ENCODE measurements at regions not wholly inside any gene's neighbourhood (a gene's known extent, or its start where the extent isn't known, plus 50 kb on each side); places are given as distances from the start of the nearest gene placed in this dataset.
"Not testable (repeated sequence)": the region's sequence is repeated elsewhere in the genome, so short reads cannot be mapped to it uniquely, and the experiment has no call there.

DNA sequence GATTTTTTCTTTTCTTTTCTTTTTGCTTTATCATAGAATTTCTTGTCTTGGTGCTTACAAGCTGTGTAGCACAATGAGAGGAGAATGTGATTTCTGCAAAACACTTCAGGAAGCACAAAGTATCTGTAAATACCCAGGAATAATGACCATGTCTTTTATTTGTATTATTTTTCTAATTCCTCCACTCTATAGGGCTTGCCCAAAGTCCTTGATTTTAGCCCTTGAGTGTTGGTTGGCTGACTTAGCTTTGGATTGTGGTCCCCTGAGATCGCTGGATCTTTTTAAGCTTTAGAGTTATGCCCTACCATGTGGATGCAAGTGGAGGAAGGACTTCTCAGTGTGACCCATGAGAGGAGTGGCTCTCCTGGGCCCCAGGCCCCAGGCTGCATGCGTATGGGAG lies 52.2 kb downstream of the HOXC4 start:
- H3K27ac Mint-ChIP-seq; H3K4me3 Mint-ChIP-seq; DNase-seq; ATAC-seq; H3K4me1 Mint-ChIP-seq; H3K9me3 ChIP-seq (ENCODE audit: control insufficient read depth, low read length, poor library complexity, severe bottlenecking); H3K36me3 Mint-ChIP-seq (ENCODE audit: low read depth): not testable (repeated sequence)
- H3K27me3 Mint-ChIP-seq: peaks cover 69% of the 10 kb centered on the region

DNA sequence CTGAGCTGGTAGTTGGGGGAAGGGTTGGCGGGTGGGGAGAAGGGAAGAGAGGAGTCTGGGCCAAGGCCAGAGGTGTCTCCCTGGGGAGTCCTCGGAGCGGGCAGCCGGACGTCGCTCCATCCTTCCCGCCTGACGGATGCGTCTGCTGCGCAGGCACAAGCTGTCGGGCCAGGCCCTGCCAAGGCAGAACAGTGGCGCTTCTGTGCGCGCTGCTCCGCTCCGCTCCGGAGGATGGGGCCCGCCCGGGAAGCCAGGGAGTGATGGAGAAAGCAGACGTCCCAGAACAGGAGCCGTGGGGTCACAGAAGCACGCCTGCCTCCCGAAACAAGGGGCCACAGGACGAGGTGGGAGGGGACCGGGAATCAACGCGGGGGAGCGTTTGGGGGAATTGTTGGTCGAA lies 52.6 kb downstream of the HOXC4 start:
- not testable (repeated sequence) for DNase-seq; H3K4me3 Mint-ChIP-seq; H3K36me3 Mint-ChIP-seq (ENCODE audit: low read depth); H3K9me3 ChIP-seq (ENCODE audit: control insufficient read depth, low read length, poor library complexity, severe bottlenecking); ATAC-seq; H3K27ac Mint-ChIP-seq; H3K4me1 Mint-ChIP-seq
- H3K27me3 Mint-ChIP-seq: peaks cover 68% of the 10 kb centered on the region

DNA sequence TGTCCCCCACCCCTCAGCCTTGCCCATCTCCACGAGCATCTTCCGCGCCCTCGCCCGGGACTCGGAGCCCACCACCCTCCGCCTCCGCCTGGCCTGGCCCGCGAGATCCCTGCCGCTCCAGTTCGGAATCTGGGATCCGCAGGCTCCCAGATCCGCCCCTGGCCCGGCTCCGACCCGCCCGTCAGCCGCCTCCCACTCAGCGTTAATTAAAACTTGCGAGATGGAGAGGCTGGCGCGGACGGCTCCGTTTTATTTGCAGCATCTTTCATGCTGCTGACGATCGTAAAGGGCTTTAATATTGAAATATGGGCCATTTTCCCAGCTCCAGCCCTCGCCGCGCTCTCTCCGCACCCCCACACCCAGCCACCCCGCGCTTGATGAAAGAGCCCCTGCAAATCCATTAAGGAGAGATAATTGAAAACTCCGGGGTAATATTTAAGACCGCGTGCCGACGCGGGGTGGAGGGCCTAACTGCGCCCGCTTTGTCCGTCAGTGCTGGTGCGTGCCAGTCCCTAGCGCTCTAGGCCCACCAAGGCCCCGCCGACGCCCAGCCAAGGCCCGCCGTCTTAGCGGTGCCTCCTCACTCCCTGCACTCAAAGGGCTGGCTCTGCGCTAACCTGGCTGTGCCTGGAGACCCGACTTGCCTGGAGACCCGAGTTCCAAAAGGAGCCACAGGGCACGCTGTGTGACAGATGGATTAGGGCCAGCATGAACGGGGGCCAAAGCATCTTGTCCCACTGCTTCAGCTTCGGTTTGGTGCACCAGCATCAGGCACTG lies 53.4 kb downstream of the HOXC4 start:
- not testable (repeated sequence) for H3K27ac Mint-ChIP-seq; H3K36me3 Mint-ChIP-seq (ENCODE audit: low read depth); ATAC-seq; H3K9me3 ChIP-seq (ENCODE audit: control insufficient read depth, low read length, poor library complexity, severe bottlenecking); H3K4me1 Mint-ChIP-seq; DNase-seq
- H3K27me3 Mint-ChIP-seq: peaks cover 64% of the 10 kb centered on the region
- H3K4me3 Mint-ChIP-seq: peak overlapping the region; percentile 9

DNA sequence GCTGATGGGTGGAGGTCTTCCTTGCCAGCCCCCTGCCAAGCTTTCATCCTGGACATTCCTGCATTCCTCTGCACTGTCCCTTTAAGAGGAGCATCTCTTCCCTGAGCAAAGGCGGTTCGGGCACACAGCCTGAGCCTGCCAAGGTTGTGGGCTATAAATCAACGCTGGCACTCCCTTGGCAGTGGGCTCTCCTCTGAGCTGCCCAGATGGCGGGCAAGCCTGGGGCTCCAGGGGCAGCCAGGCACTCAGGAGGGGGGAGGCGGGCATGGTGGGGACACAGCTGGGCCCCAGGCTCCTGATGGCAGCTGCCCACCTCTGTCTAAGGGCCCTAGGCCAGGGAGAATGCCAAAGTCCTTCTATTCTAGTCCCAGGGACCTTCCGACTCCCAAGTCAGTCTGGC lies 58.7 kb downstream of the HOXC4 start:
- ATAC-seq; H3K4me3 Mint-ChIP-seq; H3K36me3 Mint-ChIP-seq (ENCODE audit: low read depth); H3K4me1 Mint-ChIP-seq; DNase-seq; H3K27ac Mint-ChIP-seq; H3K9me3 ChIP-seq (ENCODE audit: control insufficient read depth, low read length, poor library complexity, severe bottlenecking): not testable (repeated sequence)
- peaks cover 45% of the 10 kb centered on the region for H3K27me3 Mint-ChIP-seq

DNA sequence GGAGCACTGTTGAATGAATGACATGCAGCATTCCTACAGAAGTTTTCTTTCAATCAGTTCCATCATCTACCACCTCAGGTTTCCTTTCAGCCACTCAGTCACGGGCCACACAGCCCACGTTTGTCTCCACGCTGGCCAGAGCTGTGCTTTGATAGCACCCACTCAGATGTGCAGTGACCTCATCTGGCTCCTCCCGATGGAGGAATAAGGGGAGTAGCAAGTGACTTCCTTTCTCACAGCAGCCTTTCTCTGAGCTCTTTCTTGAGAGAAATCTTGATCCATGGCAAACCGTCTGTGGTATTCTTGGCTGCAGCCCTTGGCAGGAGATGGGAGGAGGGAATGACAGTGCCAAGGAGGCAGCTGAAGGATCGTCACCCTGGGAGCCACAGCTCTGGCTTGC lies 62.4 kb downstream of the HOXC4 start:
- peaks cover 43% of the 10 kb centered on the region for H3K27me3 Mint-ChIP-seq
- not testable (repeated sequence) for H3K4me1 Mint-ChIP-seq; ATAC-seq; DNase-seq; H3K4me3 Mint-ChIP-seq; H3K9me3 ChIP-seq (ENCODE audit: control insufficient read depth, low read length, poor library complexity, severe bottlenecking); H3K27ac Mint-ChIP-seq; H3K36me3 Mint-ChIP-seq (ENCODE audit: low read depth)

DNA sequence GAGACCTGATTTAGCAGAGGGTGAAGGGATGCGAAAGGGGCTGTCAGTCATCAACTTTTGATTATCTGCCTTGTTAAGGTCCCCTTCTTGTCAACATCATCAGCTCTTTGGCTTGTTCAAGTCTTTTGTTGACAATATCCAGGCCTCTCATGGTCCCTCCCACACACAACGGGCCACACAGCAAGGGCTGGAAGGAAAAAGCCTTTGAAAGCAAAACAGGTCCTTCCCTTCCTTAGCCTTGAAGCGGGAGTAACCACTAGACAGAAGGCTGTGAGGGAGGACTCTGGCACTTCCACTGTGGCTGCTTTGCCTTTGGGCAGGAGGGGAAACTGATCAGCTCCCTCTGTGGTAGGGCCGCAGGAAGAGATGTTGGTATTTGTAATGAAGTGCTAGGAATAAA lies 63.8 kb downstream of the HOXC4 start:
- DNase-seq; H3K4me3 Mint-ChIP-seq; H3K9me3 ChIP-seq (ENCODE audit: control insufficient read depth, low read length, poor library complexity, severe bottlenecking); H3K27ac Mint-ChIP-seq; H3K36me3 Mint-ChIP-seq (ENCODE audit: low read depth); ATAC-seq; H3K4me1 Mint-ChIP-seq: not testable (repeated sequence)
- peaks cover 52% of the 10 kb centered on the region for H3K27me3 Mint-ChIP-seq

DNA sequence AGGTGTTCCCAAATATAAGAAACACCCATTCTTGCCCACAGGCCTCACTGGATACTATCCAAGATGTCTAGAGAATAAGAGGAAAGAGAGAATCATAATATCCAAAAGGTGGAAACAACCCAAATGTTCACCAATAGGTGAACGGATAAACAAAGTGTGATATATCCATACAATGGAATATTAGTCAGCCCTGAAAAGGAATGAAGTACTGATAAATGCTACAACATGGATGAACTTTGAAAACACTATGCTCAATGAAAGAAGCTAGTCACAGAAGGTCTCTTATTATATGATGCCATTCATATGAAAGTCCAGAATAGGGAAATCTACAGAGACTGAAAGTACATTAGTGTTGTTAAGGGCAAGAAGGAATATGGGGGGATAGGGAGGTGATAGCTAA lies 65.4 kb downstream of the HOXC4 start:
- not testable (repeated sequence) for H3K36me3 Mint-ChIP-seq (ENCODE audit: low read depth); H3K9me3 ChIP-seq (ENCODE audit: control insufficient read depth, low read length, poor library complexity, severe bottlenecking); DNase-seq; H3K4me1 Mint-ChIP-seq; ATAC-seq; H3K27ac Mint-ChIP-seq; H3K4me3 Mint-ChIP-seq
- H3K27me3 Mint-ChIP-seq: peaks cover 68% of the 10 kb centered on the region

DNA sequence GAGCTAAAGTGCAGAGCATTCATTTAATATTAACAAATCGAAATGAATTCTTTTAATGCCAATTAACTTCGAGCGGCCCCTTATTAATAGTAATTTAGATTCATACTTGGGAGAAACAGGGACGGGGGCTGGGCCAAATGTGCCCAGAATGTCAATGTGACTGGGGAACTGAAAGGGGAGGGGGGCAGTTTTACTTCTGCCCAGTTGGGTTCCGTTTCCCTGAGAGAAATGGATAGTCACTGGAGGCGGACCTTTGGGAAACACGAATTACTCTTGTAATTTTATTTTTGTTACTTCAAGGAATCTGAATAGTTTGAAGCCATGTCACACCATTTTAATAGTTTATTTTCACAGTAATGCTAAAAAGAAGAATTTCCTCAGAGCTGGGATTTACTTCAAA lies 64.8 kb downstream of the SMUG1 start:
- not testable (repeated sequence) for ATAC-seq; H3K27ac Mint-ChIP-seq; DNase-seq; H3K4me3 Mint-ChIP-seq; H3K9me3 ChIP-seq (ENCODE audit: control insufficient read depth, low read length, poor library complexity, severe bottlenecking)
- Mint-ChIP-seq H3K27me3 (peaks cover 87% of the 10 kb centered on the region), H3K4me1 (peaks cover 21% of the 10 kb centered on the region), H3K36me3 (ENCODE audit: low read depth) (peaks cover 10% of the 10 kb centered on the region)

DNA sequence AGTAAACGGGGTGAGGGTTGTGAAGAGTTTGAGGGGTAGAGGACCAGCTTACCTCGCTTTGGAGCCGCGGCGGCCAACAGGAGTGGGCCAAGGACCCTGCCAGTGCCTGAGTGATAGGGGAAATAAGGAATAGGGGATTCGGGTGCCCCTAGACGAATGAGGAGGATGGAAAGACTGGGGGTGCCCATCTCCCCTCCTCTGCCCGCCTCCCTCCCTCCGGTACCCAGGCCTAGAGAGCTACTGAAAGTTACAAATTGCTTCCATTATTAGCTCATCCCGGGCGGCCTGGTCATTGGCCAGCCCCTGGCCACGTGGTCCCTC lies 63.1 kb downstream of the SMUG1 start:
- Mint-ChIP-seq H3K36me3 (ENCODE audit: low read depth) (peaks cover 11% of the 10 kb centered on the region), H3K4me1 (peaks cover 23% of the 10 kb centered on the region), H3K4me3 (peak overlapping the region; percentile 76), H3K27me3 (peaks cover 87% of the 10 kb centered on the region)
- not testable (repeated sequence) for ATAC-seq; DNase-seq; H3K9me3 ChIP-seq (ENCODE audit: control insufficient read depth, low read length, poor library complexity, severe bottlenecking); H3K27ac Mint-ChIP-seq

DNA sequence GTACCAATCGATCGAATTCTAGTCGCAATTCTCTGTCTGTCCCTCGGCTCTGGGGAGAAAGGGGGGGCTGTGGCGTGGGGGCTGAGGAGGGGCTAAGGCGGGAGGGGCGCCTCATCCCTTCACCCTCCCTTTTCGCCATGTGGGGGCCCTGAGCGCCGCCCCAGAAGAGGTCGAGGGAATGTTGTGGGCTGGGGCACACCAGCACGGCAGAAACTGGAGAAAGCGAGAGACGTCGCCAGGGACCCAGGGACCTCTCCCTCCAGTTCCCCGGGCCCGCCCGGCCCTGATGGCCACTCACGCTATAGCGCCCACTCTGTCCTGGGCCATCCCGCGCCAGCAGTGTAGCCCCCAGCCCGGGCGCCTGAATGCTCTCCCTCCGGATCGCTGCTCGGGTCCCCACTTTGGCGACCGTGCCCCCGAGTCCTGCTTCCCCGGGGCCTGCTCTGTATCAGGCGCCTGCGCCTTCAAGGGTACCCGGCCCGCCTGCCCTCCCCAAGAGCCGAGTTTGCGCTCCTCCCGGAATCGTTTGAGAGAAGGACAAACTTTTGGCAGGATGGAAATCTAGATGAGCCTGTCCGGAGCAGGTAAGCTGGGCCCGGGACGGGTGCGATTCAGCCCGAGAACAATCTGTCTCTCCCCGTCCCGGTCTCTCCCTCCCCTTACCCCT lies 62.6 kb downstream of the SMUG1 start:
- Mint-ChIP-seq H3K4me1 (peaks cover 23% of the 10 kb centered on the region), H3K27ac (no peak overlapping the region), H3K4me3 (peak overlapping the region; percentile 76), H3K36me3 (ENCODE audit: low read depth) (peaks cover 14% of the 10 kb centered on the region), H3K27me3 (peaks cover 82% of the 10 kb centered on the region)
- DNase-seq (no peak), ATAC-seq (peak; percentile 10)
- H3K9me3 ChIP-seq (ENCODE audit: control insufficient read depth, low read length, poor library complexity, severe bottlenecking): no peaks in the 10 kb centered on the region

DNA sequence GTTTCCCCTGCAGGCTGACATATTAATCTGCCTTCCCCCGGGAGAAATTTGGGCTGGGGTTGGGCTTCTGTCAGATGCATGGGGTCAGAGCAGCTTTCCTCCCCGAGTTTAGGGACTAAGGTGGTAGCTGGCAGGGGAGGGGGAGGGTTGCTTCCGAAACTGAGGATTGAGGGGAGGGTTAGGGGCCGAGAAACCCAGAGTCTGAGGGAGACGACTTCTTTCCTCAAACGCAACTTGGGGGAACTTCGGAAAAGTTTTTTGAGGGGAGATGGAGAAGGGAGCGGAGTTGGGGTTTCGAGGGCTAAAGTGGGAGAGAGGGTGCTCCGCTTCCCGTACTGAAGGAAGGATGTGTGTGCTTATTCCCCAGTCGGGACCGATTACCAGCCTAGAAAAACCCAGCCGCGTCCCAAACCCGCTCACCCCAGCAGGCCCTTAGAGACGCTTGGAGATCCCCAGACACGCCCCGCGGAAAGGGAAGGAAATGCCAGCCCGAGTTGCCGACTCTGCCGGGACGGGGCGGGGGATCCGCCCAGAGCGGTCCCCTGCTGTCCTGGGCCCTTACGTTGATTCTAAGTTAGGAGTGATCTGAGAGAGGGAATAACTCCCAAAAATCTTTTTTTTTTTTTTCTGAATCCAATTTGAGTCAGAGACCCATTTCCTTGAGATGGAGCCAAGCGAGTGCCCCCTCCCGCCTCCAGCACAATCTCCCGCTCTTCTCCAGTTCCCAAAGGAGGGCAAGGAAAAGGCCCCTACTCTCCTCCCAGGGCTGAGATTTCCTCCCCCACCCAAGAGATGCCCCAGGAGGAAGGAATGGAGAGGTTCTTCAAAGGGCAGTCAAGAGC lies 61.9 kb downstream of the SMUG1 start:
- DNase-seq: no peak
- H3K4me3 Mint-ChIP-seq: peak overlapping the region; percentile 49

DNA sequence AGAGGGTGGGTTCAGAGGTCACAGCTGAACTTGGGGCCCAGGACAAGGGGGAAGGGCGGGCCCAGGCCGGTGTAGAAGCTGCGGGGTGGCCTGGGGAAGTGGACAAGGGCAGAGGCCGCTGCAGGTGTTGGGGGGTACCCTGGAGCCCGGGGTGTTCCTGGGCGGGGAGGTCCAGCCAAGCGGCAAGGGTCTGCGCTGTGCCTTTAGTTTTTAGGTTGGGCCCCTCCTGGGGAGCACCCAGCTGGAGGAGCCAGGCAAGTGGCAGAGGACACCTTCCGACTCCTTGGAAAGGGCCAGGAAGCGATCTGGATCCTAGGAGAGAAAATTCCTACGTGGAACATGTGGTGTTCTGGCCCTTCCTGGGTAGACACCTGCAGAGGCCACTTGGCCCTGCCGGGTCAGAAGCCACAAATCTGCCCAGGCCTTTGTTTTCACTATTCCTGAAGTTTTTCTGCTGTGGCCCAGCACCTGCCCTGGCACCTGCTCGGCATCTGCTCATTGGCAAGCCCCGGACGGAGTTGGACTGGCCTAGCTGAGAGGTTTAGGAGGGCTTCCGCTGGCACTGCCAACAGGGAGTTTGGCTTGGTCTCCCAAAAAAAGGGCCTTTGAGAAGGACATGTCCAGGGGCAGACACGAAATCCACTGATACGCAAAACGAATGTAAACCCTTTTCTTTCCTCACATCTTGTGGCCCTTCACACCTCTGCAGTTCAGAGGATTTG lies 61.1 kb downstream of the SMUG1 start:
- Mint-ChIP-seq H3K4me1 (peaks cover 23% of the 10 kb centered on the region), H3K27ac (no peak overlapping the region), H3K4me3 (no peak overlapping the region), H3K27me3 (peaks cover 67% of the 10 kb centered on the region), H3K36me3 (ENCODE audit: low read depth) (peaks cover 11% of the 10 kb centered on the region)
- no peak for DNase-seq
- H3K9me3 ChIP-seq (ENCODE audit: control insufficient read depth, low read length, poor library complexity, severe bottlenecking): no peaks in the 10 kb centered on the region
- no peak for ATAC-seq

More for the DNA sequence above, 61.9 kb downstream of the SMUG1 start:
- ATAC-seq: peak; percentile 44
- Mint-ChIP-seq H3K27me3 (peaks cover 75% of the 10 kb centered on the region), H3K36me3 (ENCODE audit: low read depth) (peaks cover 14% of the 10 kb centered on the region), H3K4me1 (peaks cover 23% of the 10 kb centered on the region), H3K27ac (no peak overlapping the region)
- H3K9me3 ChIP-seq (ENCODE audit: control insufficient read depth, low read length, poor library complexity, severe bottlenecking): no peaks in the 10 kb centered on the region

DNA sequence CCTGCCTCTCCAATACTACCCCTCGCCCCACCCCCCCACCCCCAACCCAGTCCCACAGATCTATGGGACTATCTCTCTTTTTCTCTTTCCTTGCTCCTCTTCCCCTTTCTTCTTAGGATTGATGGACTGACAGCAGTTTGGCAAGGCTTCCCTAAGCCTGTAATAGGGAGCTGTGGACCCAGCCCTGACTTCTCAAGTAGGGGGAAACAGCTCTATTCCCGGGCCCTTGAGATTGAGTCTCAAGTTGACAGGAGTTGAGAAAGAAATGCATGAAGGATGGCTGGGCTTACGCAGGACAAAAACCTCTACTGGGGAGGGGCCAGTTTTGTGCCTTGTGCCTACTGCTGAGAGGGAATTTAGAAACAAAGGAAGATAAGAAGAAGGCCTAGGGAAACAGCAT lies 60.4 kb downstream of the SMUG1 start:
- no peak overlapping the region for H3K27ac Mint-ChIP-seq
- H3K4me1 Mint-ChIP-seq: peaks cover 23% of the 10 kb centered on the region
- ATAC-seq: no peak

More for the DNA sequence above, 60.4 kb downstream of the SMUG1 start:
- DNase-seq: no peak
- H3K27me3 Mint-ChIP-seq: peaks cover 60% of the 10 kb centered on the region
- H3K4me3 Mint-ChIP-seq: no peak overlapping the region
- H3K9me3 ChIP-seq (ENCODE audit: control insufficient read depth, low read length, poor library complexity, severe bottlenecking): no peaks in the 10 kb centered on the region
- peaks cover 11% of the 10 kb centered on the region for H3K36me3 Mint-ChIP-seq (ENCODE audit: low read depth)

Measured in T-helper 17 cell (primary cell).